ENCODE measurements at regions not wholly inside any gene's neighbourhood (a gene's known extent, or its start where the extent isn't known, plus 50 kb on each side); places are given as distances from the start of the nearest gene placed in this dataset.

DNA sequence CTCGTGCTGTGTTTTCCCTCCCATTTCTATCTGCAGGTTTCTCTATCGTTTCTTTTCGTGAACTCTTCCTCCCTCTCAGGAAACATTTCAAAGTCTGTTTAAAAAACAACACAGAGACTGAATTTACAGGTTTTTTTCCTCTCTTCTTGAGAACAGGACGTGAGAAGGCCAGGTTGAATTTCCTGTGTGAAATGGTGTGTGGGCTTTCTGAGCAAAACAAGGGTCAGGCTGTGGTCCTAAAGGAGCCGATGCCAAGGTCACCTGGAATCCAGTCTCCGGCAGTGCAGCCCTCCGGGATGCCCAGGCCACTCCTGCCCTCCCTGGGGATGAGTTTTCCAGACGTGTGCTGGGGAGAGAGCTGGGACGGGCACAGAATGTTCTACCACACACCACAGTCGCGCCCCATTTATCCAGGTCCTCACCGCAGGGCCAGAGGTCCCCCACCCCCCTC lies 62.7 kb upstream of the RUNX3 start:
- TF ChIP-seq POLR2A (IDR thresholded peaks at IDR 0.05) = no peak
- TF ChIP-seq, protein P1, sequence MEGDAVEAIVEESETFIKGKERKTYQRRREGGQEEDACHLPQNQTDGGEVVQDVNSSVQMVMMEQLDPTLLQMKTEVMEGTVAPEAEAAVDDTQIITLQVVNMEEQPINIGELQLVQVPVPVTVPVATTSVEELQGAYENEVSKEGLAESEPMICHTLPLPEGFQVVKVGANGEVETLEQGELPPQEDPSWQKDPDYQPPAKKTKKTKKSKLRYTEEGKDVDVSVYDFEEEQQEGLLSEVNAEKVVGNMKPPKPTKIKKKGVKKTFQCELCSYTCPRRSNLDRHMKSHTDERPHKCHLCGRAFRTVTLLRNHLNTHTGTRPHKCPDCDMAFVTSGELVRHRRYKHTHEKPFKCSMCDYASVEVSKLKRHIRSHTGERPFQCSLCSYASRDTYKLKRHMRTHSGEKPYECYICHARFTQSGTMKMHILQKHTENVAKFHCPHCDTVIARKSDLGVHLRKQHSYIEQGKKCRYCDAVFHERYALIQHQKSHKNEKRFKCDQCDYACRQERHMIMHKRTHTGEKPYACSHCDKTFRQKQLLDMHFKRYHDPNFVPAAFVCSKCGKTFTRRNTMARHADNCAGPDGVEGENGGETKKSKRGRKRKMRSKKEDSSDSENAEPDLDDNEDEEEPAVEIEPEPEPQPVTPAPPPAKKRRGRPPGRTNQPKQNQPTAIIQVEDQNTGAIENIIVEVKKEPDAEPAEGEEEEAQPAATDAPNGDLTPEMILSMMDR (IDR thresholded peaks at IDR 0.05) = no peak
- TF ChIP-seq POLR2AphosphoS5 (IDR thresholded peaks at IDR 0.05; ENCODE audit: insufficient read depth in 1 of 2, low read depth in 1 of 2) = peak in 1 of 2 donors; percentile 61
